Lung microvascular endothelial cell (primary cell): ENCODE measurements at regions not wholly inside any gene's neighbourhood (a gene's known extent, or its start where the extent isn't known, plus 50 kb on each side); places are given as distances from the start of the nearest gene placed in this dataset.

Experiments
- DNase-seq, 2 donors: peaks; one replicate each; pipeline versions ENCODE4 v3.0.0 to v3.0.0-alpha.2; 2010; ENCODE audit warnings: low read depth in 2 of 2

DNA sequence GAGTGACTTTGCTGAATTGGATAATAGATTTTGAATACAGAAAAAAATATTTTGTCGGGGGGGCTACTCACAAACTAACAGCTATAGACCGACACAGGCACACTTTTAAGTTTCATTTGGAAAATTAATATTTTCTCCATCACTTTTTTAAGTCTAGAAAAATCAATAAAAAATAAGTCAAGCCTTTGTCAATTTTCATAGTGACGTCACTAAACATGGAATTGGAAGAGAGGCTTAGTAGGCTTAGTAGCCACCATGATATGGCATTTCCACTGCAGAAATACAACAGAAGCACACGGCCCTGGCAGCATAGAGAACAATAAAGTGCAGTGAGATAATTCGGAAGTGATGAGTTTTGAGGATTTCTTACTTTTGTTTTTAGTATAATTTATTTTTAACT, 357.2 kb downstream of the RPS24 start:
- no peak for DNase-seq

DNA sequence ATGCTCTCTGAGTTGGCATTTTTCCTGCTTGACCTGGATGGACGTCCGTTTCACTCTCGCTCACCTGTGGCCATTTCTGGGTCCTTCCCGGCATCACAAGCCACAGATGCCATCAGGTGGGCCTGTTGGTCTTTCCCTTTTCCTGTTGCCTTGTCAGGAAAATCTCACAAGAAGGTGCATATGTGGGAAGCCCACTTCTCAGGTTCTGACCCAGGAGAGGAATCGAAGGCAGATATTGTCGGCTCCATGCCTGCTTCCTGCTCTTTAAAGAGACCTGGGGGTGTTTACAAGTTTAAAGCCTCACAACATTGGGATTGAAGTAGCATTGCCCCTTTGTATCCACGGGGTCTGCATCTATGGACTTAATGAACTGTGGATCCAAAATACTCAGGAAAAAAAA, 357.9 kb downstream of the RPS24 start:
- no peak for DNase-seq

DNA sequence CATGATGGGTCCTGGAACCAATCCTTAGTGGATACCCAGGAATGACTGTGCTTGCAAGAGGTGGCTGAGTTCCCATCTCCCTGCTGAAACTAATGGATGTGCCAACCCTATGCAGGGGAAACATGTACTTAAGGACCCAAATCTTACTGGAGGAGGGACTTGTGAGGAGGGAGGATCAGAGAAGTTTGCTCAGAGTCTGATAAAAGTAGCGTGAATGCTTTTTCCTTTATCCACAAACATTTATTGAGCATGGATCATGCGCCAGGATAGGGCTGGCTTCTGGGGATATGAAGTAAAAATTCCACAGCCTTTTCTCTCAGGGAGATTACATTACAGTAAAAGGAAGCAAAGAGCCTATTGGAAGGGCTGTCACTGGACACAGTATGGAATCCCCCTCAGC, 358.5 kb downstream of the RPS24 start:
- DNase-seq, result no peak

DNA sequence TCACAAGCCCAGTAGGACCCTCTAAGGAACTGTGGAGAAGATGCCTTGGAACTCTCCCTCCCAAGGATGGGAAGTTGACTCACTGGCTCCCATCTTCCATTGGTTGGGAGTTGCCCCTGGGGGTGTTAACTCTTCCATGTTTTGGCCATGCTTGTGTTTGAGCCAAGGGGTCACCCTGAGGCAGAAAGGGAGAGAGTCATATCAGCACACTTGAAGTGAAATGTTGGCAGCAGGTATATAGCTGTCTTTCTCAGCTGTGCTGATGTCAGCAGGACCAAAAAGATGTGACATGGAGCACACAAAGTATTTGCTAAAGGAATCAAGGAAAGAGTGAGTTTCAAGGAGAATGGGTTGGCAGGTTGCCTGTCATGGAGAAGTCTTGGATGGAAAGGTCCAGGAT, 359.4 kb downstream of the RPS24 start:
- DNase-seq, result no peak

DNA sequence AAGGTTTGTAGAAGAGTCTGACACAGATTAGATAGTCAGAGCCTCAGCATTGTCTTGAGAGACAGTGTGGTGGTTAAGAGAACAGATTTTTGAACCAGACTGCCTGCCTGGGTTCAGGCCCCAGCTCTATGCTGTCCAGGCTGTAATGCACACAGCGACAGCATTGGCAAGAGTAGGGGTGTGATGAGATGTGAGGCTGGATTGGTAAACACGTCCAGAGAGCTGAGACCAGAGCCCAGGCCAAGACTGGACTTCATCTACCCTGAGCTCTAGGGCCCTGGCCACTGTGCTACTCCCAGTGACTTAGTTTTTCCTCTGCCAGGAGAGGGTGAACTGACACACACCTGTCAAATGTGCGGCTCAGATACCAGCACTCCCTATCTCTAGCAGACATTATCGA, 360.4 kb downstream of the RPS24 start:
- no peak for DNase-seq

DNA sequence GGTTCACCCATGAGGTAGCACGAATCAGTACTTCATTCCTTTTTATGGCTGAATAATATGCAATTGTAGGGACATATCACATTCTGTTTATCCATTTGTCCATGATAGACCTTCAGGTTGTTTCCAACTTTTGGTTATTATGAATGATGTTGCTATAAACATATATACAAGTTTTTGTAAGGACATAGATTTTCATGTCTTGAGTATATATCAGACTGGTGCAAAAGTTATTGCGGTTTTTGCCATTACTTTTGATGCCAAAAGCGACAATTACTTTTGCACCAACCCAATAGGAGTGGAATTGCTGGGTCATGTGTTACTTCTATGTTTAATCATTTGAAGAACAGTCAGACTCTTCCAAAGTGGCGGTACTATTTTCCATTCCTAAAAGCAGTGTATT, 361.5 kb downstream of the RPS24 start:
- DNase-seq, result no peak

DNA sequence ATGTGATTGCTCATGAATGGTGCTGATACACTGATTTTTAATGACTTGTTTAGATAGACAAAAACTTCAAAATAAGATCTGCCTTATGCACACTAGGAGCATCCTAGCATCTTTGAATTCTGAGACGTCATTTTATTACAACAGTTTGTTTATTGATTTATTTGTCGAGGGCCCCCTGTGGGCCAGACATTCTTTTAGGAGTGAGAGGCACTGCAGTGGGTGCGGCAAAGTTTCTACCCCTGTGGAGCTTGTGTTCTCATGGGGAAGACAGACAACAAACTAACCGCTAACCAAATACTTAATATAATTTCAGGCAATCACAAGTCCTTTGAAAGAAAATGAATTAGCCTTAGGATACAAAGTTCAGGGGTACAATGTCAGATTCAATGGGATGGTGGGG, 363.1 kb downstream of the RPS24 start:
- no peak for DNase-seq

DNA sequence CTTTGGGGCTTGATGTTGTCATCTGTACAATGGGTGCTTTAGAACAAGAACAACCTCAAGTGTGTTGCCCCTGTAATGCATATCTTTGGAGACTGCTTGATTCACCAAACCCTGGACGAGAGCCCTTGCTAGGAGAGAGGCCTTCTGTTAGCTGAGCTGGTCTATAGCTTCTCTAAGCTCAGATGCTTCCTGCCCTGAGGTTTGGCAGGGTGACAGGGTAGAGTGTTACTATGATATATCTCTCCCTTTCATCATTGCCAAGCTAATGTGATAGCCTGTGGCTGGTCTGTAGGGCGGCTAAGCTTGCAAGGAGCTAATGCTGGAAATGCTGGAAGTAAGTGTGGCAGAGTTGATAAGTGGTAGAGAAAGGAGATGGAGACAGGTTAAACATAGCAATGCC, 364.1 kb downstream of the RPS24 start:
- DNase-seq, result no peak

DNA sequence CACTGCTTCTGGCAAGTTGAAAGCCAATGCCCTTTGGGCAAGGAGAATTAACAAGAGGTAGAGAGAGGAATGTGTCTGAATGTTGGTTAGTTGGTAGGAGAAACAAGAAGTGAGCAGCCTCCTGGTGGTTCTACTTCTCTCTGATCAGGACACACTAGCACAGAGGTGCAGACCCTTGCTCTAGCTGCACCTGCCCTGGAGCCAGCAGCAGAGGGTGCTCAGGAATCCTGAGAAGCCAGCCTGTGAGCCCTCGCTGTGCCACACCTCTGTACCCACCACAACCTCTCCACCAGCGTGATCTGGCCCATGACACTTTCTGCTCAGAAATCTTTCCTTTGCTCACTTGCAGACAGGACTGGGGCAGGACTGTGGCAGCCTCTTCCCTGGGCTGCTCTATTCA, 364.7 kb downstream of the RPS24 start:
- DNase-seq, result no peak

DNA sequence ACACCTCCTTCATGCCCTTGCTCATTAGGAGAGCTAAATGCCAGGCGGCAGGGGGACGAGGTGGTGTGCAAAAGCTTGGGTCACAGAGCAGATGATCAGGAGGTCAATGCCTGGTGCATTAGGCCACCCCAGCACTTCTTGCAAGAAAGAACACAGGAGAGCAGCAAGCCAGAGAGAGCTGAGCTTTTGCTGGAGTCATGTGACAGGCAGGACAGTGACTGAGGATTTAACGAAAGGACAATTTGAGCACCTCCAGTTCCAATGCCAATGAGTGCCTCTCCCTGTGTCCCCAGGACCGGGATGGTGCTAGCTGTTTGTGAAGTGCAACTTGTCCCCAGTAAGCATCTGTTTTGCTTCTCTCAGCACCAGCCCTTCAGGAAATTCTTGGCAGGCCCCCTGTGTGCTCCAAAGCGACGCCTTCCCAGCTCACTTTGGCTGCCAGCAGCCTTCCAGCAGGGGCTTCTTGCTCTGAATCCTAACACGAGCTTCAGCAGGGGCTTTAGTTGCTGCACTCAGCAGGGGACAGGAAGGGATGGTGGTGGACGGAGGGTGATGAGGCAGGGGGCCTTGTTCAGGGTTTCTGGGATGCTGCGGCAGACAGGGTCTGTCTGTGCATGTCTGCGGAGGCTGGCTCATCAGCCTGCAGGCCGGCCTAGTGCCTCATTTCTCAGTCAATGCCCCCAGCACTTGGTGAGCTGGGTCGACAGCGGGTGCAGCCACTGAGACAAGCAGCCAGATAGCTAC, 368.1 kb downstream of the RPS24 start:
- DNase-seq, result no peak

DNA sequence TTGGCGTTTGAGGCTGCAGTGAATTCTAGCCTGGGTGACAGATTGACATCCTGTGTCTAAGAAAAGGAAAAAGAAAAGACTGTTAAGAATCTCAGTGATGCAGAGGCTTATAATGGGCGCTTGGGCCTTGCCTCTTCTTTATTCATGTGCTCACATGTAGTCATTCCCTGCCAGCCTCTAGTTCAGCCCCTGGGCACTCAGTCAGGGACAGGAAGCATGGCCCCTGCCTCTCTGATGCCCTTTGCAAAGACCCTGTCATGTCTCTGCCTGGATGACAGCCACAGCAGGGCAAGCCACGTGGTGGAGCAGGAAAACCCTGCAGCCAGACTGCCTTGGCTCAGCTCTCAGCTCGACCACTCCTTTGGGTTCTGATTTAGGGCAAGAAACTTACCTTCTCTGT, 368.9 kb downstream of the RPS24 start:
- DNase-seq, result no peak

DNA sequence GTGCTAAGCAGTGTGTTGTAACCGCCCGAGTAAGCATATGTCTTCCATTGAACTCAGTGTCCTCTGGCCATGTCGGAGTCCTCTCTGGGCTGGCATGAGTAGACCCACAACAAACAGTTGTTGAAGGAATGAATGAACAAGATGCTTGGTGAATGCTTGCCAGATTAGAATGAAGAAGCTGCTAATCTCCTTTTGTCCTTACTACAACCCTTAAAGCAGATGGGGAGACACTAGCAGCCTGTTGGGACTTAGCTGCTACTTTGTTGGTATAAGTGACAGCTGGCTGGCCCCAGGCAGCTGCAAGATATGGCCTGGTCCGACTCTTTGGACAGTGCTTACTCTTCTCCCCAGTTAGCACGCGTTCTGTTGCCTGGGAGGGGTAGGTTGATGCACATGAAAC, 370.1 kb downstream of the RPS24 start:
- no peak for DNase-seq

DNA sequence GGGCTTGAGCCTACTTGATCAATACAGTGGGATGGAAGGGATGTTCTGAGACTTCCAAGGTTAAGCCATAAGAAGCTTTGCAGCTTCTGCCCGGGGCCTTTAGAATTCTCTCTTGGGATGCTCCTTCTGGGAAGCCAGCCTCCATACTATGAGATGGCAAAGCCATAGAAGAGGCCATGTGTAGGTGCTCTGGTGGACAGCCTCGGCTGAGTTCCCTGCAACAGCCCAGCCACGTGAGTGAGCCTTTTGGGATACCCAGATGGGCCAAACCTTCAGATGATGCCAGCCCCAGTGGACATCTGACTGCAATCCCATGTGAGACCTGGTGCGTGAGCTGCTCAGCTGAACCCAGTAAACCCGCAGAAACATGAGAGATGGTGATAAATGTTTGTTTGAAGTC, 370.6 kb downstream of the RPS24 start:
- DNase-seq, result no peak

DNA sequence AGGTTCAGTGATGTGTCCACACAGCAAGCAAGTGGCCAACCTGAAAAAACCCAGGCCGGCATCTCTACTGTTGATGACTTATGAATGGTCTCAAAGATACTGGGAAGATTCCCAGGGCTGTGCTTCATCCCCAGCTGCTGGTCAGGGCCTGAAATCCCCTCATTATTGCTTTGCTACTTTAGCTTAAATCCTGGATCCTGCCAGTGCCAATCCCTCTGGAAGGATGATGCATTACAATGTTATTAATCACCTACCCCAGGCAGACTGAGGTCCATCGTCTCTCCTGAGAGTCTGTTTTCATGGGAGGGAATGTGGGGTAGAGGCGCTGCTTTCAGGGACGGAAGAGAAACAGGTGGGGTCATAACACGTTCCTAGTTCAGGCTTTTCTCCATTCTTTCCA, 371.6 kb downstream of the RPS24 start:
- DNase-seq, result no peak

DNA sequence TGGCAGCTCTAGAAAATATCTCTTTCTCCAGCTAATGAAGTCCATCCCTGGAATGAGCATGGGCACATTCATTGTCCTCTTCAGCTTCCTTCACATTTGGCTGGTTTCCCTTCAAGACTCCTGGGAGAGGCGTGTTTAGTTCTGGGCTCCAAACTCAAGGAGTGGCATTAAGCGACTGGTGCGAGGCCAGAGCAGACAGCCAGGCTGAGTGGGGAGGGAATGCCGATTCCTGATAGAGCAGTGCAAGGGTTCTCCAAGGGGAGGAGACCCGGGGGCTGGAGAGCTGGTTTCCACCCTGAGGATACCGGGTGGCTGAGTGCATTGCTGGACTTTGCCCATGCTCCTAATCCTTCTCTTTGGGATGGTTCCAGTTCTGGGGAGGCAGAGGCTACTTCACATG, 372.1 kb downstream of the RPS24 start:
- DNase-seq, result no peak

DNA sequence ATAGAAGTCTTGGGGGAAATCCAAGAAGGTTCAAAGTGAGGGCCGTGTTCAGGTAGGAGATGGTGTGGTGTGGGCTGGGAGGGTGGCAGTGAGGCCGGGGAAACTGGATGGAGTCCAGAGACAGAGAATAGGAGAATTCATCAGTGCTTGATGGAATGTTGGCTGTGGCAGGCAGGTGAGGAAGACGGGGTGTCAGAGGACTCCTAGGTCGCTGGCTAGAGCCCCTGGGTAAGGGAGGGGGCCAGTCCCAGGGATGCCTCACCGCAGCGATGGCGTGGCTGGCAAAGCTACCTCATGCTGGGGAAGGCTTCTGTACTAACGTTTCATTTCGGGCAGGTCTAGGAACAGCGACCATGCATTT, 373.0 kb downstream of the RPS24 start:
- DNase-seq, result no peak

DNA sequence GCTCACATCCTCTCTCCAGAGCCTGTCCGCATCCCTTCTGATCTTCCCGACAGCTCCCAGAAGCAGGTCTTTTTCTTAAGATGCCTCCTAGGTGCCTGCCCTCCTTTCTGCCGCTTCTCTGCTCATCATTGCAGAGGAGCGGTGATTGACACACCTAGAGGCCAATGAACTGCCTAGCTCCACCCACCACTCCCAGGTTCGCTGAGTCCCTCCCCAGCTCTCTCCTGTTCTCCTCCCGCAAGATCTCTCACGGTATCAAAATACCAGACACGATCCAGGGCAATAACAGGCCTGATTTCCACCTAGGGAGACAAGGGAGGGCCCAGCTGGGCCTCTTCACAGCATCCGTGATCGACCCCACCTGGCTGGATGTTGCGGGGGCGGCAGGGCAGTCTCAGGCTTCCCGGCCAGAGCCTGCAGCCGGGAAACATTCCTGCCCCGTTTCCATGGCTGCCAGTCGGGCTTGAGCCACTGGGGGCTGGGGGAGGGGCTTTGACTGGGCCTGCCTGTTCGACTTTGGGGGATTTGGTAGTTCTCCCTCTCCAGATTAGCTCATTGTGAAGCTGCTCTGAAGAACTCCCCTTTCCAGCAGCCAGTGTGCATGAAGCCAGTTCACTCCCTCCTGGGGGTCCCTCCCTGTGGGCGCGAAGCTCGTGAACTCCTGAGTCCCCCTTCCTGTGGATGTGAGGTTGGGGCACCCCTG, 373.5 kb downstream of the RPS24 start:
- DNase-seq, result peak; percentile 67 to 81

DNA sequence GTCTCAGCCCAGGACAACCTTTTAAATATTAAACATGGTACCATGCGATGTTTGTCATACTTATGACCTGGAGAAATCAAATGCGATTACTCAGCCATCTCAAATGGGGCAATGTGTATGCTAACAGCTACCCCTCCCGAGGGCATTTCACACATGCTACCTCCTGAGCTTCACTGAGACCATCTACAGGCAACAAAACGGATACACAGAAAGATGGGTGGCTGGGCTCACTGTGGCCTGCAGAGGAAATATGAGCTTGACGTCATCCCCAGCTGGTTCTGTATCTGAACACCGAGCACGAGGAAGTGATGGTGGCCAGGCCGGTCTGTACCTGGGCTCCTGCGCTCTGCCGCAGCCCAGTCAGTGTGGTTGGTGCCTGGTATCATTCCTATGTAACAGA, 374.3 kb downstream of the RPS24 start:
- no peak for DNase-seq

DNA sequence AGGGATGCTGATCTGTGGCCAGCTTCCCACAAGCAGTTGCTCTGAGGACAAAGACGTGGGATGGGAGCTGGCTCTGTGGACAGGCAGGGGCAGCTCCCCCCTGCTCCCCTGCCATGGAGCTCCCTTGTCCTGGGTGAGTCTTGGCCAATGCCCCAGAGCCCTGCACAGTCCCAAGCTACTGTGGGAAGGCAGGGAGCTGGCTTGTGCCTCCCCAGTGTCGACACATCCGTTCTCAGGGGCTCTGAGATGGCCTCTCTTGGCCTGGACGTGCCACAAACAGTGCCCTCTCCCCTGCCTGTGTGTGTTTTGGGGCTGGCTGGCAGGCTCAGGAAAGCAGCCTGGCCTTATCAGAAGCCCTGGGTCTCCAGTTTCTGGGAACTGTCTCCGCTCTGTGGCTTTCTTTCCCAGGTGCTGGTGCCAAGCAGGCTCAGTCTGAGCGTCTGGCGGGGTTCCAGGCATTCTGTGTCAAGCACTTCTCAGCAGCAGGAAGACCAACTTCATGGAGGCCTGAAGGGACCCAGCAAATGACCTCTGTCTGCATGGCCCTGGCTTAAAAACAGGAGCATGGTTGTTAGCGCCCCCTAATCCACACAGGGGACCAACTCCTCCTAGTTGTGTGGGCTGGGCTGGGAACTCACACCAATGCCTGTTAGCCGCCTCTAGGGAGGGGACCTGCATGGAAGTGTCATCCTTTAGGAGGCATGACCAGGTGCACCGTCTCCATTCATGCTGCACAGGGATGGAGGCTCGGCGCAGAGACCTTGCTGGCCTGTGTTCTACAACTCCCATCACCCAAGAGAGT, 375.2 kb downstream of the RPS24 start:
- peak in 1 of 2 donors; percentile 20 for DNase-seq

DNA sequence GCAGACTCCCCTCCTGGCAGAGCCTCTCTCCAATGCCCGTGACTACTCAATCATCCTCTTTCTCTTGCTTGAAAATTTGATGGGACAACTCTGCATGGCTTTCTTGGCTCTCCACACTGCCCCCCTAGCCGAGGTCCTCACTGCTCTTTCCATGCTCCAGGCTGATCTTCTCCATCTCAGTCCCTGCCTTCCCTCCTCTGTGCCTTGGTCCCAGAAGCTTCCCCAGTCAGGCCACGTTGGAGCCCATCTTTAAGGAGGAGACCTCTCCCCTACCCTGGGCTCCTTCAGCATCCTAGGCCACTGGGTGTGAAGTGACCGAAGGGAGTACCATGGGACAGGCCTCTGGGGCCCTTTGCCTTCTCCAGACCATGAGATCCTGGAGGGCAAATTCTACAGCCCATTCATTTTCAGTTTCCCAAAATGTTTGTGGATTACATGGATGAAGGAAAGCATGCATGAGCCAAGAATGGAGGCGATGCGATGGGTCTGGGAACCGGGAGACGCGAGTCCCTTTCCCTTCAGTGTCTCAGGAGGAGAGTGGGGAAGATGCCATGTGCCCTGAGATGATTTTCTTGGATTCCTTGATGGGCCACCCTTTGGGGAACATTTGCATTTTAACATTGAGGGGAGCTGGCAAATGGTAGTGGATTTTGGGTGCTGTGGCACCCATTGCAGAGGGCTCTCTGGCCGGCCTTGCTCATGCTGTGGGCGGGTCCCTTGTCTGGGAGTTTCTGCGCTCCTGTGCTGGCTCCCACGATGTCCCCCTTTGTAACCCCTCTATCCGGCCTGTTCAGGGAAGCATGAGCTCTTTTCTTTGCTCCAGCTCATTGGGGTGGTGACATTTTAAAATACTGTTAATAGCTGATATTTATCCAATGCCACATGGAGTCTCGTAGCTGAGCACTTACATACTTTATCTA, 376.6 kb downstream of the RPS24 start:
- no peak for DNase-seq

DNA sequence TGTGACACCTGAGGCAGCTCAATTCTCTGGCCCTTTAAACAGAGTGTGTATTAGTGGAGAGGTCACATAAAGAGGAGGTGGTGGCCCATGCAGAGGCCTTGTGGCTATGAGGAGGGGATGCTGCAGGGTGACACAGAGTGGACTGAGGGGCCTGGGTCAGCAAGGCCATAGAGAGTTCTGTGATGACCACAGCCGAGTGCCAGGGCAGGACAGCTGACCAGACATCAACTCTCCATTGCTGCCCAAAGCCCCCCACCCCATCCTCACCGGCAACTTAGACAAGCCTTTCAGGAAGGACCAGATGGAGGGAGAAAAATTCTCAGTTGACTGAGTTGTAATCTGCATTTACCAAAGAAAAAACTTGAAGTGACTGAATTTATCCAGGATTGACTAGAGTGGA, 378.1 kb downstream of the RPS24 start:
- no peak for DNase-seq

DNA sequence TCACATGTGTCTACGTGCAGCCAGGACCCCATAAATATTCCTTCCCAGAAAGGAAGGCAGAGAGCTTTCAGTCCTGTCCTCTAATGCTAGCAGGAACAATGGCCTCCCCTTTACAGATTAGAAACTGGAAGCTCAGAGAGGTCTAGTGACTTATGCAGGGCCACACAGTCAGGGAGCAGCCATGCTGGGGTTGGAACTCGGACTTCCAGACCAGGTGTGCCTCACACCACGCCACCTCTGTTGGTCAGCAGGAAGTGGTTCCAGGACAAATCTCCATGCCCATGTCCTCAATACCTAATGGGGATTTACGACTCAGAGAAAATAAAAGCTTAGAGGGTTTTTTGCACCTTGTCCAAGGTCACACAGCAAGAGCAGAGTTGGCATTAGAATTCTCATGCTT, 378.9 kb downstream of the RPS24 start:
- DNase-seq, result no peak
